ENCODE measurements at regions not wholly inside any gene's neighbourhood (a gene's known extent, or its start where the extent isn't known, plus 50 kb on each side); places are given as distances from the start of the nearest gene placed in this dataset.

- DNase-seq, result no peak
These were observed 77.8 kb downstream of the DLL1 start for GRCh38 chr6:170212956-170213636.

GRCh38 chr6:170212051-170212756 lies 78.7 kb downstream of the DLL1 start:
- no peak for DNase-seq

- no peak for DNase-seq
These were observed 79.4 kb downstream of the DLL1 start for GRCh38 chr6:170211404-170212025.

DNA sequence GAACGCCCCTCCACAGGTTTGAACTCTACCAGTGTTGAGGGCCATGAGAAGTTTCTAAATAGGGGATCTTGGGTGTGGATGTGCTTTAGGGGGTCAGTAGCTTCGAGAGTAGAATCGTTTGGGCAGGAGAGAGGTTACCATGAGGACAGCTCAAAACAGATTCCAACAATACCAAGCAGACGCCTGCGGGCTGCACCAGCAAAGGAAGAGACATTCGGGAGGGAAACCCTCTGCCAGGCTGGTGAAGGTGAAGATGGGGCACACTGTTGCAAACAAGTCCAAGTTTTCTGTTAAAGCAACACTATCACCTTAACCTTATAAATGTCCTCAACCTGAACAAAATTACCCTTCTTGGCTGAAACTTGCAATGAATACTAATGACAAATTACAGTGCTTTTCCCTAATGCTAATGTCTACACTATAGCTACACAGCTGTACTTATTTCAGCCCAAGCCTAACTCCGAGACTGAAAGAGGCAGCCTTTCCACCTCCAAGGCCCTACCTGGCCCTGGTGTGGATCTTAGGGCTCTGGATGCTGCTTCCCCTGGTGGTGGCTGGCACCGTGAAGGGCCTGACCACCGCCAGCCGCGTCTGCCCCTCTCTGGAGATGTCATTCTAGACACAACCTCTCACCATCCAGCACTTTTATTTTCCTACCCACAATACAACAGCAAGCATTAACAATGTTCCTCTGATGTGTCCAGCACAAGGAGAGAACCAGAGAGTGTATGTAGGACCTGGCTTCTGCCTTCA lies 80.1 kb downstream of the DLL1 start:
- DNase-seq, result no peak

DNA sequence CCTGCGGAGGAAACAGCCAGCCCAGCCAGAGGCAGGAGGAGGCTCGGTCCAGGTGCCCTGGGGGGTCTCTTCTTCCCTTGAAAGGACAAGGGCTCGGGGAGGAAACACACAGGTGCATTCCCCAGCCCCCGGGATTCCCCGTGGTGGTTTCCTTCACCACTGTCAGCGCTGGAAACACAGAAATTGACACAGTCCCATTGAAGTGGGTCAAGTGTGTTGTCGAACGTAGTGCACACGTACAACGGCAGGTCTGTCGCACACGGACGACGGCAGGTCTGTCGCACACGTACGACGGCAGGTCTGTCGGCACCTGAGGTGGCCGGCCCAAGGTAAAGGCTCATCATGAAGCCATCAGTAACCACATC lies 80.9 kb downstream of the DLL1 start:
- no peak for DNase-seq

- no peak for DNase-seq
These were observed 81.4 kb downstream of the DLL1 start for GRCh38 chr6:170209354-170210025.

DNA sequence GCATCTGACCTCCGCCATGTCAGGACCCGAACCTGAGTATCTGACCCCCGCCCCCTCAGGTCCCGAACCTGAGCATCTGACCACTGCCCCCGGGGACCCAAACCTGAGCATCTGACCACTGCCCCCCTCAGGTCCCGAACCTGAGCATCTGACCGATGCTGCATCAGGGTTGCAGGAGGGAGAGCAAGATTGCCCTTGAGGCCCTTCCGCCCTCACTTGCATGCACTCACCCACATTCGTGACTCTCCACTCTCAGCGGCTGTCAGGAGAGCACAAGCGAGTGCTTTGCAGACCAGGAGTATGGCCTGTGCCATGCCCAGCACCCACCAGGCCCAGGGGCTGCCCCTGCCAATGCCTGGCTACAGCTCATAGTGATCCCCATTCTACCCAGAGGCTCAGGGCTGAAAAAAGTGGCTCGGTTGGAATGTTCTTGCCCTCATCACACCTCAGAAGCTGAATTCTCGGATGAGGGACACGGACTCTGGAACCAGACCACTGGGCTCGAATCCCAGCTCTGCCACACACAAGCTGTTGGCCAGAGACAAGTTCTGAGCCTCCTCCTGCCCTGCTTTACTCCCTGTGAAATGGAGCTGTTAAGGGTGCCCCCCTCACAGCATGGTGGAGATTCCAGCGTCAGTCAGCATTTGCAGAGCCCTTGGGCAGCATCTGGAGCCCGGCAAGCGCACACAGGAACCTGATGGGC lies 82.1 kb downstream of the DLL1 start:
- no peak for DNase-seq

GRCh38 chr6:170208182-170208601 lies 82.7 kb downstream of the DLL1 start:
- DNase-seq, result no peak

DNA sequence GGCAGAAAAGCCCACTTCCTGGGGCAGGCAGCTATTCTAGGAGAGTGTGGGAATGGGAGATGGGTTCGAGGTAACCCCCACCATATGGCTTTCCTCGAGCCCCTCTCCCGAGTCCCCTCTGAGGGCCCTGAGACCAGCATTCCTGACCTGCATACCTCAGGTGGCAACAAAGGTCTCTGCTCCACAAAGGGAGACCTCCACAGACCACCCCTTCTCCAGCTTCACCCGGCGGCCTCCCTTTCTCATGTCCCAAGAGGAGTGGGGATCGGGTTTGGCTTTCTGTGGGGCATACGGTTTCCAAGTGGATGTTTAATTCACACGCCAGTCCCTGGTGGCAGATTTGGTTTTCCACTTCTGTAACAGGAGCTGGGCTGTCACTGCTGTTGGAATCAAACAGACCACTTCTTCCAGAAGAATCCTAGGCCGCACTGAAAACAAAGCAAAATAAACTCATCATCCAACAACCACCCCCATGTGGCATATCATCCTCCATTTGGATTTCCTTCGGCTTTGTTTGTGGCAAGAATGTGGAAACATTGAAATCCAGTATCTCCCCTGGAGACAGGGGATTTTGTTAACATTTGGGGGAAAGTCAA lies 83.2 kb downstream of the DLL1 start:
- no peak for DNase-seq

DNA sequence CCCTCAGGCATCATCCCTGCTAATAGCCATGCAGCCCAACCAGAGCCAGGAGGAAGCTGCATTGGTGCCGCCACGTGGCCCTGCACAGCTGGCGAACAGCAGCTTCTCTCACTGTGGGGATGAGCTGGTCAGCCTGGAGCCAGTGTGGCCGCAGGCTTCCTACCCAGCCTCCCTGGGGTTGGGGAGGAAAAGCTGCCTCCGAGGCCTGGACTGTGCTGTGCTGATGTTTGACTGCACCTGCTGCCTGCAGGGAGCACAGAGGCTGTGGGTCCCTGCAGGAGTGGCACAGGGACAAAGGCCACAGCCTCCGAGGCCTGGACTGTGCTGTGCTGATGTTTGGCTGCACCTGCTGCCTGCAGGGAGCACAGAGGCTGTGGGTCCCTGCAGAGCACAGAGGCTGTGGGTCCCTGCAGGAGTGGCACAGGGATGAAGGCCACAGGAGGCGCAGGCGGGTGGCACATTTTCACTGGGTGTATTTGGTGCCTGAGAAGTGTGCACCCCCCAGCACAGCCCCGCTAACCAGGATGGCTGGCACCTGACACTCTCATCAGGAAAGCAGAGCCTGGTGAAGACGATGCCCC lies 83.9 kb downstream of the DLL1 start:
- DNase-seq, result no peak

DNA sequence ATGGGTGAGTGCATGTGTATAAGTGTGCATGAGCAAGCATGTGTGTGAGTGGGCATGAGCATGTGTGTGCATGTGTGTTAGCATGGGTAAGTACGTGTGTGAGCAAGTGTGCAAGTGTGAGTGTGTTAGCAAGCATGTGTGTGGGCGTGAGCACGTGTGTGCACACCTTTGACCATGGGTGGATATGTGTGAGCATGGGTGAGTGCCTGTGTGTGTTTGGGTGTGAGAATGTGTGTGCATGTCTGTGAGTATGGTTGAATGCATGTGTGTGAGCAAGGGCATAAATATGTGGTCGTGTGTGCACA lies 84.6 kb downstream of the DLL1 start:
- DNase-seq, result no peak

DNA sequence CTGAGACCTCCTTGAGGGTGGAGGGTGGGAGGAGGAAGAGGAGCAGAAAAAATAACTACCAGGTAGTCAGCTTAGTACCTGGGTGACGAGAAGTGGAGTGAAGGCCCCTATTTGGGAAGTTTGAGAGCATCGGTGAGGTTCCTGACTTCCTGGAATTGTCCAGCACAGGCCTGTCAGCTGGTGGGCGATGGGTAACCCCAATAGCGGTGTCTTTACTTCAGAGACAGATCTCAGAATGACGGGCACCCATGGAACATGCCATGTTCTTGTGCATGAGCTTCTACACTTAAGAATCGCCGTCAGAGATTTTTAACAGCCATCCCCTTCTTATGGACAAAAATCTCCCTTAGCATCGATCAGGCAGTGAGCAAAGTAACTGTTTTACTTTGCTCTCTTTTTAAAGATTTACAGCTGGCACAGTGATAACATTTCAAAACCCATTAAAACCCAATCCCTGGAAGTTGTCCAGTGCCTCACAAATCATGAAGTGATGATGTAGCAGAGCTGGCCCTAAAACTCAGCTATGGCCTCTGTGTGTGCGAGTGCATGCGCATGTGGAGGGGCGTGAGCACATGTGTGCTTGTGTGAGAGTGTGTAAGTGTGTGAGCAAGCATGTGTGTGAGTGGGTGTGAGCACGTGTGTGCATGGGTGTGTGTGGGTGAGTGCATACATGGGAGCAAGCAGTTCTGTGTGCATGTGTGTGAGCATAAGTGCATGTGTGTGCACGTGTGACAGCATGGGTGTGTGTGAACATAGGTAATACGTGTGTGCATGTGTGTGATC lies 85.2 kb downstream of the DLL1 start:
- no peak for DNase-seq

DNA sequence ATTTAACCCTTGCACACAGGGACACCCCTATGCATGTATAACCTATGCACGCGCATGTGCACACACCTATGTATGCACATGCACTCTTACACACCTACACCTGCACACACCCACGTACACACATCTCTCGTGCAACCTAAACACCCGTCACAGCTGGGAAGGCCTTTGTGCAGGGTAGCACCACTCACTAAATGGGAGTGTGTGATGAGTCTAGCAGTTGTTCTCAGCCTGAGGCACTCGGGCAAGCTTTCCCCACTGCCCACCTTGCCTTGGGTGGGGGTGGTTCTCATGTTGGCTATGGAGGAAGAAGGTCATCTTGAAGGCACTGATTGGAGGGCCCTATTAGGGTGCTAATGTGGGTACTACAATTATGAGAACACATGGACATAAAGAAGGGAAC lies 85.8 kb downstream of the DLL1 start:
- DNase-seq, result no peak

- no peak for DNase-seq
These were observed 87.7 kb downstream of the DLL1 start for GRCh38 chr6:170203212-170203611.

DNA sequence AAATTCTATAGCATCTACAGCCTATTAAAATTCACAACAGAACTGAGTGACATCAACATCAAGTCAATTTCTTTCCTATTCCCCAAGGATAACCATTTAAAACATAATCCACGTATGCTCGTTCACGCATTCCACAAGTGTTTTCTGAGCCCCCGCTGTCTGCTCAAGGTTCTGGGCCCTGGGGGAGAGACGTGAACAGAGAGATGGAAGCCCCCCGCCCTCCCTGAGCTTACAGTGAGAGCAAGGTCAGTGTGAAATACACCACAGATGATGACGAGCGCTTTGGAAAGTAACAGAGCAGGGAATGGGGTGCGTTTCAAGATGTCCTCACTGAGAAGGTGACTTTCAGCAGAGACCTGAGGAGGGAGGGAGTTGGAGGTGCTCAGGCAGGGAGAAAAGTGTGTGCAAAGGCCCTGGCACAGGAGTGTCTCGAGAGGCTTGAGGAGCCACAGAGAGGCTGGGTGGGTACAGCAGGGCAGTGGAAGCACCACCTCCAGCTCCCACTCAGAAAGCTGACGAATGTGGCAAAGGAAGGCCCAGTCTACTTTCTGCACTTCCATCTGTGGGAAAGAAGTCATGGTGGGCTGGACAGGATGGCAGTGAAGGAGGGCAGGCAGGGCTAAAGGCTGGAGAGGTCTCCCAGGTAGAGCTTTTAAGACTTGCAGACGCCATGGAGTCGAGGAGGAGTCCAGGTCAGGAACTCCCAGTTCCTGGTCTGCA lies 88.3 kb downstream of the DLL1 start:
- DNase-seq, result no peak

DNA sequence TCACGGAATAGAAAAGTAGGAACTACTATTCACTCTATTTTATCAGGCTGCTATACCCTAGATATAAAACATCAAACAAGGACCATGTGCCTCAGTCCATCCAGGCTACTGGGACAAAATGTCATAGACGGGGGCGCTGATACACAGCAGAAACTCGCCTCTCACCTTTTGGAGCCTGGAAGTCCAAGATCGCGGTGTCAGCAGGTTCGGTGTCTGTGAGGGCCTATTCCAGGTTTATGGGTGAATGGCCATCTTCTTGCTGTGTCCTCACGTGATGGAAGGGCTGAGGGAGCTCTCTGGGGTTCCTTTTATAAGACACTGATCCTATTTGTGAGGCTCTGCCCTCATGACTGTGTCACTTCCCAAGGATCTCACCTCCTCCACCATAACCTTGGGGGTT lies 89.5 kb downstream of the DLL1 start:
- no peak for DNase-seq

- no peak for DNase-seq
These were observed 90.4 kb downstream of the DLL1 start for GRCh38 chr6:170200458-170200891.

DNA sequence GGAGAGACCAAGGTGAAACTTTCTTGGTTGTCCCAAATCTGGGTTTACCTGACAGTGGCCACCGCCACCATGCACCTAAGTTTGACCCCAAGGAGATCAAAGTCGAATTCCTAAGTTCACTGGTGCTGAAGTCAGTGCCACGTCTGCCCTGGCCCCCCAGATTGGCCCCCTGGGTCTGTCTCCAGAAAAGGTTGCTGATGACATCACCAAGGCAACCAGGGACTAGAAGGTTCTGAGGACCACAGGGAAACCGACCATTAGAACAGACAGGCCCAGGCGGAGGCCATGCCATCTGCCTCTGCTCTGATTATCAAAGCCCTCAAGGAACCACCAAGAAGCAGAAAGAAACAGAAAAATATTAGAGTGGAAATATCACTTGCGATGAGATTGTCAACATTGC lies 91.2 kb downstream of the DLL1 start:
- DNase-seq, result no peak

DNA sequence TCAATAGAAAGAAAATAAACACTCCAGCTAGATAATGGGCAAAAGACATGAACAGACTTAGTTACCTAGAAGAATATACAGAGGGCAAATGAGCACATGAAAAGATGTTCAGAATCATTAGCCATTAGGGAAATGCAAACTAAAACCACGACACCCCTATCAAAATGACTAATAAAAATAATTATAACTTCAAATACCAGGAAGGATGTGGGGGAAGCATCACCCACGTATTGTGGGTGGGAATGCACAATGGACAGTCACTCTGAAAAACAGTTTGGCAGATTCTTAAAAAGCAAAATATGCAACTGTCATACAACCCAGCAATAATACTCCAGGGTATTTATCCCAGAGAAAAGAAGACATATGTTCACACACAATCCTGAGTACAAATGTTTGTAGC lies 92.6 kb downstream of the DLL1 start:
- DNase-seq, result no peak

DNA sequence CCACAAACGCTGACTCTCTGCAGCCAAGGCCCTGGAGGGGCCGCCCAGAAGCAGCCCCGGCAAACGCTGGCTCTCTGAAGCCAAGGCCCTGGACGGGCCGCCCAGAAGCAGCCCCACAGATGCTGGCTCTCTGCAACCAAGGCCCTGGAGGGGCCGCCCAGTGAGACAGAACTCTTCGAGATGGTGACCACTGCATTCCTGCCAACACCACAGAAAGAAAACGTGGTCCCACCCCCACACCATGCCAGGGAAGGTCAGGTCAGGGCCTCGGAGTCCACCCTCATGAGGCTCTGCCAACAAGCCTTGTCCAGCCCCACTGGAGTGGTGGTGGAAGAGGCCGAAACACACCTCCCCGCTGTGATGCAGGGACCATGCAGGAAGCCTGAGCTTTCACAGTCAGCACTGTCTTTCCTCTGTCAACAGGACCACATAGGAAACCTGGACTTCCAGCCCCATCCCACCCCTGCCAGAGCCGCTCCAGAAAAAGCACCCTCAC lies 97.5 kb downstream of the DLL1 start:
- no peak for DNase-seq
